ENCODE measurements at regions not wholly inside any gene's neighbourhood (a gene's known extent, or its start where the extent isn't known, plus 50 kb on each side); places are given as distances from the start of the nearest gene placed in this dataset.
A peak's percentile ranks its signal among the peaks of the same experiment; 100 is the strongest.
"Not testable (repeated sequence)": the region's sequence is repeated elsewhere in the genome, so short reads cannot be mapped to it uniquely, and the experiment has no call there.

GRCh38 chr3:177464392-177465256, 267.3 kb upstream of the TBL1XR1 start:
- Mint-ChIP-seq H3K9me3 (ENCODE audit: unreplicated experiment) (peaks cover 4% of the 10 kb centered on the region), H3K4me1 (ENCODE audit: unreplicated experiment) (peaks cover 66% of the 10 kb centered on the region), H3K27me3 (ENCODE audit: unreplicated experiment) (no peaks in the 10 kb centered on the region), H3K36me3 (ENCODE audit: unreplicated experiment) (peaks cover 5% of the 10 kb centered on the region), H3K4me3 (ENCODE audit: unreplicated experiment) (no peak overlapping the region), H3K27ac (ENCODE audit: unreplicated experiment) (peak overlapping the region; percentile 87)
- TF ChIP-seq CTCF (IDR thresholded peaks at IDR 0.05): no peak
- DNase-seq (ENCODE audit: extremely low spot score, unreplicated experiment): no peak

- no peaks in the 10 kb centered on the region for H3K27me3 Mint-ChIP-seq (ENCODE audit: unreplicated experiment)
- peaks cover 72% of the 10 kb centered on the region for H3K4me1 Mint-ChIP-seq (ENCODE audit: unreplicated experiment)
- no peak for TF ChIP-seq CTCF (IDR thresholded peaks at IDR 0.05)
- peaks cover 5% of the 10 kb centered on the region for H3K36me3 Mint-ChIP-seq (ENCODE audit: unreplicated experiment)
- H3K4me3 Mint-ChIP-seq (ENCODE audit: unreplicated experiment): no peak overlapping the region
- DNase-seq (ENCODE audit: extremely low spot score, unreplicated experiment): no peak
- H3K9me3 Mint-ChIP-seq (ENCODE audit: unreplicated experiment): peaks cover 4% of the 10 kb centered on the region
- peak overlapping the region; percentile 87 for H3K27ac Mint-ChIP-seq (ENCODE audit: unreplicated experiment)
These were observed 268.0 kb upstream of the TBL1XR1 start for GRCh38 chr3:177465257-177465642.

GRCh38 chr3:177466074-177466473, 268.8 kb upstream of the TBL1XR1 start:
- Mint-ChIP-seq H3K27me3 (ENCODE audit: unreplicated experiment) (no peaks in the 10 kb centered on the region), H3K4me3 (ENCODE audit: unreplicated experiment) (no peak overlapping the region), H3K4me1 (ENCODE audit: unreplicated experiment) (peaks cover 78% of the 10 kb centered on the region), H3K27ac (ENCODE audit: unreplicated experiment) (no peak overlapping the region), H3K36me3 (ENCODE audit: unreplicated experiment) (peaks cover 5% of the 10 kb centered on the region), H3K9me3 (ENCODE audit: unreplicated experiment) (peaks cover 4% of the 10 kb centered on the region)
- no peak for DNase-seq (ENCODE audit: extremely low spot score, unreplicated experiment)
- TF ChIP-seq CTCF (IDR thresholded peaks at IDR 0.05): no peak

GRCh38 chr3:177466622-177467021, 269.3 kb upstream of the TBL1XR1 start:
- H3K9me3 Mint-ChIP-seq (ENCODE audit: unreplicated experiment); H3K4me3 Mint-ChIP-seq (ENCODE audit: unreplicated experiment); H3K27me3 Mint-ChIP-seq (ENCODE audit: unreplicated experiment); H3K36me3 Mint-ChIP-seq (ENCODE audit: unreplicated experiment); H3K27ac Mint-ChIP-seq (ENCODE audit: unreplicated experiment); DNase-seq (ENCODE audit: extremely low spot score, unreplicated experiment): not testable (repeated sequence)
- peaks cover 76% of the 10 kb centered on the region for H3K4me1 Mint-ChIP-seq (ENCODE audit: unreplicated experiment)

GRCh38 chr3:177467247-177467985, 270.1 kb upstream of the TBL1XR1 start:
- TF ChIP-seq CTCF (IDR thresholded peaks at IDR 0.05): no peak
- Mint-ChIP-seq H3K27me3 (ENCODE audit: unreplicated experiment) (no peaks in the 10 kb centered on the region), H3K36me3 (ENCODE audit: unreplicated experiment) (peaks cover 5% of the 10 kb centered on the region), H3K9me3 (ENCODE audit: unreplicated experiment) (peaks cover 4% of the 10 kb centered on the region), H3K4me3 (ENCODE audit: unreplicated experiment) (no peak overlapping the region), H3K27ac (ENCODE audit: unreplicated experiment) (peak overlapping the region; percentile 59), H3K4me1 (ENCODE audit: unreplicated experiment) (peaks cover 78% of the 10 kb centered on the region)
- no peak for DNase-seq (ENCODE audit: extremely low spot score, unreplicated experiment)
